ENCODE measurements at regions not wholly inside any gene's neighbourhood (a gene's known extent, or its start where the extent isn't known, plus 50 kb on each side); places are given as distances from the start of the nearest gene placed in this dataset.
"Not testable (repeated sequence)": the region's sequence is repeated elsewhere in the genome, so short reads cannot be mapped to it uniquely, and the experiment has no call there.

DNA sequence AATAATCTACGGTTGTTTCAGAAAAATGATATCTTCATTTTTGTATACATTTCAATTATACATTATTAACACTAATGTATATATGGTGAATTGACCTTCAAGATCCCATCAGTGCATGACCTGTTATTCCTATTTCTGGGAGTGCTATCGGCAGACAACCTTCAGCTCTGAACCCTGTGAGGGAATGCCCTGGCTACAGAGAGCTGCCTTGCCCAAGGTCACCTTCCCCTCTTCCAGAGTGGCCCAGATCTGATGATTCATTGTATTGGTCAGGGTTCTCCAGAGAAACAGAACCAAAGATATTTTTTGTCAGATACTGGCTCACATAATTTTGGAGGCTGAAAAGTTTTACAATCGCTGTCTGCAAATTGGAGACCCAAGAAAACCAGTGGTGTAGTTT, 235.5 kb downstream of the ZNF92 start:
- Histone ChIP-seq H3K27me3 (ENCODE audit: control insufficient read depth, insufficient read depth, low read length) (peaks cover 2% of the 10 kb centered on the region), H3K4me3 (ENCODE audit: low read depth, low read length) (no peak overlapping the region), H3K36me3 (ENCODE audit: control insufficient read depth, insufficient read depth, low read length) (no peaks in the 10 kb centered on the region)
- TF ChIP-seq, protein P1, sequence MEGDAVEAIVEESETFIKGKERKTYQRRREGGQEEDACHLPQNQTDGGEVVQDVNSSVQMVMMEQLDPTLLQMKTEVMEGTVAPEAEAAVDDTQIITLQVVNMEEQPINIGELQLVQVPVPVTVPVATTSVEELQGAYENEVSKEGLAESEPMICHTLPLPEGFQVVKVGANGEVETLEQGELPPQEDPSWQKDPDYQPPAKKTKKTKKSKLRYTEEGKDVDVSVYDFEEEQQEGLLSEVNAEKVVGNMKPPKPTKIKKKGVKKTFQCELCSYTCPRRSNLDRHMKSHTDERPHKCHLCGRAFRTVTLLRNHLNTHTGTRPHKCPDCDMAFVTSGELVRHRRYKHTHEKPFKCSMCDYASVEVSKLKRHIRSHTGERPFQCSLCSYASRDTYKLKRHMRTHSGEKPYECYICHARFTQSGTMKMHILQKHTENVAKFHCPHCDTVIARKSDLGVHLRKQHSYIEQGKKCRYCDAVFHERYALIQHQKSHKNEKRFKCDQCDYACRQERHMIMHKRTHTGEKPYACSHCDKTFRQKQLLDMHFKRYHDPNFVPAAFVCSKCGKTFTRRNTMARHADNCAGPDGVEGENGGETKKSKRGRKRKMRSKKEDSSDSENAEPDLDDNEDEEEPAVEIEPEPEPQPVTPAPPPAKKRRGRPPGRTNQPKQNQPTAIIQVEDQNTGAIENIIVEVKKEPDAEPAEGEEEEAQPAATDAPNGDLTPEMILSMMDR (IDR thresholded peaks at IDR 0.05; ENCODE audit: insufficient read depth, low read length, severe bottlenecking) = no peak
- DNase-seq (ENCODE audit: low read depth) = no peak
- FAIRE-seq = no peak

DNA sequence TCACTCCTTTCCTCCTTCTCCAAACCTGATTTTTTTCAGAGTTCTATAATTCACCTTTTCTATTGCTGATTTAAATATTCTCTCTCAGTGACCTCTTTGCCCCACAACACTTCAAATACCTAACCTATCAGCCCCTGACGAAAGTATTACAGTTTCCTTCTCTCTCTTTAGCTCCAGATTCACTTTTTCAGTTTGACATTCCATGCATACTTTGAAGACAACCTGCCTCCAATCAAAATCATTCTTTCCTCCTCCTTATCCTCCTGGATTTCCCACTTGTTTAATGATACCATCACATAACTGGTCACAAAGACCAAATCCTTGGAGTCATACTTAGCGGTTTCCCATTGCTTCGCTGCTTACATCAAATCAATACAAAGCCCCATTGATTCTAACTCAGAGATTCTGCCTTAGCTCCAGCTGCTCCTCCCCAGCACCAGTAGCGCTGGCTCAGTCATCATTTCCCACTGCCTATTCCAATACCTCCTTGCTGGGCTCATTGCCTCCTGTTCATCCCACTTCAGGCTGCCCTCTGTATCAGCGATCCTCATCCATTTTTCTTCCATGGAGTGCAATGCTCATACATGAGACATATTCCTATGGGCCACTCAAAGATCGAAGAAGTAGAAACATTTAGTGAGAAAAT, 240.1 kb downstream of the ZNF92 start:
- FAIRE-seq; H3K4me3 ChIP-seq (ENCODE audit: low read depth, low read length); H3K36me3 ChIP-seq (ENCODE audit: control insufficient read depth, insufficient read depth, low read length); H3K27me3 ChIP-seq (ENCODE audit: control insufficient read depth, insufficient read depth, low read length); DNase-seq (ENCODE audit: low read depth): not testable (repeated sequence)

DNA sequence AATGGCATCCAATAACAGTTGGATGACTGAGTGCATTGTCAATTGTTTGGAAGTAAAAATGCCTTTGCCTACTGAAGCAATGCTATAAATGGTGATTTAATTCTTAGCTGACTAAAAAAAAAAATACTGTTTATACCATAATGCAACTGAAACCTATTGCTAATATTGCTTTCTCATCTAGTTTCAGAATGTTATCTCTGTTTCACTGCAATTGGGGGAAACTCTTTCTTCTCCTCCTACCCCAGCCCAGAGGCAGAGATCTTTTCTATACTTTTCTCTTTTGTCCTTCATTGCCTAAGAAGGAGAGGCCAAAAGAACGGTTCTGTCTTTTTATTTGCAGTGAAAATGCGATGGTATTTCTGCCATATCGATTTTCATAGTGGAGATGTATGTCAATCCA, 242.5 kb downstream of the ZNF92 start:
- H3K36me3 ChIP-seq (ENCODE audit: control insufficient read depth, insufficient read depth, low read length); H3K4me3 ChIP-seq (ENCODE audit: low read depth, low read length); H3K27me3 ChIP-seq (ENCODE audit: control insufficient read depth, insufficient read depth, low read length); FAIRE-seq; DNase-seq (ENCODE audit: low read depth): not testable (repeated sequence)

DNA sequence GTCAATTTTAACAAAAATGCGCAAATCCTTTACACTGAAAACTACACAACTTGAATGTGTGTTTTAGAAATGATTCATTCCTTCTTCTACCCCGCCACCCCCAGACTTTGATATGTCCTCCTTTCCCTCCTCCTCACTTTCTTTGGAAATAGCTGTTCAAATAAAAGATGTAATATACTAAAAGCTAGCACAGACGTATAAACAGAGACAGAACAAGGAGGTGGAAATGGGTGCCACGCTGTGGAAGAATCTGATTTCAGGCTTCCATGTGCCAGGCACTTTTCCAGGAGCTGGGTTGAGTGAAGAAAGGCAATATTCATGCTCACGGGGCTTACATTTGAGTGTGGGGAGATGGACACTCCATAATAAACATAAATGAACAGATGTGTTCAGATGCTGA, 246.6 kb downstream of the ZNF92 start:
- FAIRE-seq; DNase-seq (ENCODE audit: low read depth); H3K4me3 ChIP-seq (ENCODE audit: low read depth, low read length); H3K27me3 ChIP-seq (ENCODE audit: control insufficient read depth, insufficient read depth, low read length); H3K36me3 ChIP-seq (ENCODE audit: control insufficient read depth, insufficient read depth, low read length): not testable (repeated sequence)

DNA sequence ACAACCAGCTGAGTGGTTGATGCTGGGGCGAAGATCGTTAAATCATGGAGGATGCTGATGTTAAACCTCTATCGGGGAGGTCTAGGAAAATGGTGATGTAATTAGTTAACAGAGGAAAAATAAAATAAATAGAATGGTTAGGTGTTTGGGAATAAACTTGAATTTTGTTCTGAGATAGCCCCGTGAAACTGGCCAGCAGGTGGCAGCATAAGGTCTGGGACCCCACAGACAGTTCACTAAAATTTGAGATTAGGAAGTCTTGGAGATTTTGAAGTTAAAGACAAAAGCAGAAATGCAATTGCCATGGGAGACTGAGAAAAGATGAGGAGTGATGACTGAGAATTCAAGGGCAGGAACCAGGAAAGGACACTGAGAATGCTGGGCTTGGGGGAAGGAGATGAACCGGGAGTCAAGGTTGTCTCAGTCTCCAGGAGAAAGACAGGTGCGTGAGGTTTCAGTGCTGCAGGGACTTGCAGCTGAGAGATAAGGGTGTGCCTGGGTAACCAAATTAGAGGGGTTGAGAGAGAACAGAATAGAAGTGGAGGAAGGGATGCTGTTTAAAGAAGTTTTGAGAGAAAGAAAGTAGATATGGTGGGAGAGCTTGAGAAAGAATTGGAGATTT, 248.0 kb downstream of the ZNF92 start:
- FAIRE-seq; DNase-seq (ENCODE audit: low read depth): not testable (repeated sequence)

DNA sequence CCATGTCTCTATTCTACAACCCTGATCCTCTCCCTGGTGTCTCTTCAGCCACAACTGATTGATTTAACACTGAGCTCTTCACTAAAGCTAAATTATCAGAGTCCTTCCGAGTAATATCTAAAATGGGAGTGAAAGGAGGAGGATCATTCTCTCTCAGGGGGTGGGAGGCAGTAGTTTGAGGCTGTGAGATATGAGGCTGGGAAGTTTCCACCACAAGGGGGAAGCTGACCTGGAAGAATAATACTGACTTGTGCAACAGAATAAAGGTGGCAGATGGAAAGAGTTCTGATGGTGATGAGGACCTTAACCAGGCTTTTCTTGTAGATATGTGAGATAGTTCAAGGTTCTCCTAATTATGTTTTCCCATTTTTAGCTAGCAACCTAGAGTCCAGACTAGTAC, 241.6 kb upstream of the VKORC1L1 start:
- H3K4me3 ChIP-seq (ENCODE audit: low read depth, low read length); H3K27me3 ChIP-seq (ENCODE audit: control insufficient read depth, insufficient read depth, low read length); FAIRE-seq; DNase-seq (ENCODE audit: low read depth); H3K36me3 ChIP-seq (ENCODE audit: control insufficient read depth, insufficient read depth, low read length): not testable (repeated sequence)

More for the DNA sequence above, 248.0 kb downstream of the ZNF92 start:
- H3K36me3 ChIP-seq (ENCODE audit: control insufficient read depth, insufficient read depth, low read length); H3K4me3 ChIP-seq (ENCODE audit: low read depth, low read length); H3K27me3 ChIP-seq (ENCODE audit: control insufficient read depth, insufficient read depth, low read length): not testable (repeated sequence)
- TF ChIP-seq, protein P1 (IDR thresholded peaks at IDR 0.05; ENCODE audit: insufficient read depth, low read length, severe bottlenecking) = peak; percentile 39

DNA sequence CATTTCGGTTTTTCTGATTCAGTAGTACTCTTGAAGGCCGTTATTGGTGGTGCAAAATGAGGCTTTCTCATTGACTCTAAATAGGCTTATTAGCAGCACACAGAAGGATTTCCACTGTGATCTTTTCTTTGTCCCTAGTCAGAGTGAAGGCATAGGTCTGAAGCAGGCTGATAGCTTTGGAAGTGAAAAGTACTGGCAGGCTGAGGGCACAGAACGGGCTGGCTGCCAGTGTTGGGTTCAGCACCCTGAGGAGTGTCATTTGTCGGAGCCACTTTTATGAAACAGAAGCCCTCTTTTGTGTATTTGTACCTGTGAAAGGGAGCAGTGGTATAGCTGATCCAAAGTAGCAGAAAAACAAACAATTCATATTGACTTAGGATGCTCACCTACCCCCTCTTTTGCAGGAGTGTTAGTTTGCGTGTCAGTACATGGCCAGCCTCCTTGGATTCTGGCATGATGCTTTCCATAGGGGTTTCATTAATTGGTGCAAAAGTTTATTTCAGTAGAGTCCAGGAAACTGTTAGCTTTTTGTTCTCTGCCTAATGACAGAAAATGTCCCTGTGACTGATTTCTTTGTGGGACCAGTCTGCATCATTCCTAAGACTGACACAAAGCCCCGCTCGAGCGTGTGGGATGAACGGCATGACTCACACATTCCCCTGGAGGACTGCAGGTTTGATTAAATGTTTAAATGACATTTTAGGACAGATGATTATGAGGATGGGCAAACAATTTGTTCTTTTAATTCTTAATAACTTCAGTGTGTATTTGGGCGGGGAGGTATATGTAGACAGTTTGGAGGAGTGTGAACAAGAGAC, 239.1 kb upstream of the VKORC1L1 start:
- H3K27me3 ChIP-seq (ENCODE audit: control insufficient read depth, insufficient read depth, low read length); DNase-seq (ENCODE audit: low read depth); FAIRE-seq; H3K4me3 ChIP-seq (ENCODE audit: low read depth, low read length); H3K36me3 ChIP-seq (ENCODE audit: control insufficient read depth, insufficient read depth, low read length): not testable (repeated sequence)

DNA sequence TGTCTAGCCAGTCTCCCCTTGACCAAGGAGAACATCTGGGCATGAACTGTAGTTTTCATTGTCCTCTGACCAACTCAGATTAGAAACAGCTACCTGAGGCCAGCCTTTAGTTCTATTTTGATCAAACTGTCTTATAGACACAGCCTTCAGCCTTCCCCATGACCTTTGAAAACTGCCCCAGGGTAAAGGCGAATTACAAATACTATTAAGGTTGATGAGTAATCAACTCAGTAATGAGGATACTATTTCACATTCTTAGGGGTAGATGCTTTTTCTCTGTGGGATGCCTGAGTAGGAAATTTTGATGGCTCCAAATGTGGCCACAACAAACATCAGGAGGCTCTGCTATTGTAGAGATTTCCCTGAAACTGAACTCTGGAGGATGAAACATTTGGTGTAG, 234.0 kb upstream of the VKORC1L1 start:
- H3K27me3 ChIP-seq (ENCODE audit: control insufficient read depth, insufficient read depth, low read length); H3K36me3 ChIP-seq (ENCODE audit: control insufficient read depth, insufficient read depth, low read length); H3K4me3 ChIP-seq (ENCODE audit: low read depth, low read length); DNase-seq (ENCODE audit: low read depth); FAIRE-seq: not testable (repeated sequence)

DNA sequence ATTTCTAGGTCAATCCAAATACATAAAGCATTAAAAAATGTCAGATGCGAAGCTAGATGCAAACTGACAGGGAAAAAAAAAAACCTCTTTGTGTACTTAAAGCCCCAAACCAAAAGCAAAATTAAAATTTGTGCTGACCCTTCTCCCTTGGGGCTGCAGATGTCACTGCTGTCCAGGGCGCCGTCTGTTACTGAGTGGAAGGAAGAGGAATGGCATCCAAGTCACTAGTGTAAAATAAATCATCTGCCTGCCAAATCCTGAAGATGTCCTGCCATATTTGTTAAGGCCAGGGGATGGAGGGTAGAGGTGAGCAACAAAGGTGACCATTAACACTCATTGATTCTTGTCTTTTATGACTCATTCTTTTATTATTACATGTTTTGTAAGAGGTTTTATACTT, 233.2 kb upstream of the VKORC1L1 start:
- not testable (repeated sequence) for FAIRE-seq; DNase-seq (ENCODE audit: low read depth)

DNA sequence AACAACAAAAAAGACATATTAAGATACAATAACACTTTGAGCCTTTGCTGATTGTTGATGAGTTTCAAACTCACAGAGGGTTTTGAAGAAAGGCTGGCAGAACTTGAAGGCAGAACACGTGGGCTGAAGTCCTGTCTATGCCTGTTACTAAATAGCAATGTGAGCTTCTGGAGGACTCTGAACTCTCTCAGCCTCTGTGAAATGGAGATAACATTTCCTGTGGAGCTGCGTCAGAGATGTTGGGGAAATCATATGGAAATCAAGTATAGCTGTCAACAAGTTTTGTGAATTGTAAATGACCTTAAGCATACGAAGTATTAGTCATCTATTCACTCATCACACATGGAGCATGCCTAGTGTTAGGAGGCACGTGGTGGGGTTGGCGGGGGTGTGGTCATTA, 229.4 kb upstream of the VKORC1L1 start:
- not testable (repeated sequence) for H3K4me3 ChIP-seq (ENCODE audit: low read depth, low read length); H3K36me3 ChIP-seq (ENCODE audit: control insufficient read depth, insufficient read depth, low read length); FAIRE-seq; DNase-seq (ENCODE audit: low read depth); H3K27me3 ChIP-seq (ENCODE audit: control insufficient read depth, insufficient read depth, low read length)

More for the DNA sequence above, 233.2 kb upstream of the VKORC1L1 start:
- not testable (repeated sequence) for H3K27me3 ChIP-seq (ENCODE audit: control insufficient read depth, insufficient read depth, low read length); H3K36me3 ChIP-seq (ENCODE audit: control insufficient read depth, insufficient read depth, low read length); H3K4me3 ChIP-seq (ENCODE audit: low read depth, low read length)

DNA sequence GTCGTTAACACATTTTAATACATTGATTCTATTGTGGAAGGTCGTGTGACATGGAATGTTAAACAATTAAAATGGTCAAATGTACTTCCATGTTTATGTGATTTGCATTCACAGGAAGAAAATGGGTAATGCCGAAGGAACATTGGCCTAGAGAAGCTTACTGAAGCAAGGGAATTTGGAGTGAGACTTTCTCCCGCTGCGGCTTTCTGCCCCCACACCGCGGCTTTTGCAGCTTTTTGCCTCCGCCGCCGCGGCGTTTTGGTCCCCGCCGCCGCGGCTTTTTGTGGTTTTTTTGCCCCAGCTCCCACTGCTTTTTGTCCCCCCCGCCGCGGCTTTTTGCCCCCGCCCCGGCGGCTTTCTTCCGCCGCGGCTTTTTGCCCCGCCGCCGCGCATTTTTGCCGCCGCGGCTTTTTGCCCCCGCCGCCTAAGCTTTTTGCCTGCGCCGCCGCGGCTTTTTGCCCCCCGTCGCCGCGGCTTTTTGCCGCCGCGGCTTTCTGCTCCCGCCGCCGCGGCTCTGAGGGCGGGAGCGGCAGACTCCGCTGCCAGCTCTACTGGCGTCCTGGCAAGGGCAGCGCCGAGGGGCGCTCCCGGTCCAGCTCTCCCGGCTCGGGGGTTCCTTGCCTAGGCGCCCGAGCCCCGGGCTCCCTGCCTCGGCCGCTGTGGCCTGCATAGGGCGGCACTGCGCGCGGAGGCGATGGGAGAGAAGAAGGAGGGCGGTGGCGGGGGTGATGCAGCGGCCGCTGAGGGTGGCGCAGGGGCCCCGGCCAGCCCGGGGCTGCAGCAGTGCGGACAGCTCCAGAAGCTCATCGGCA, 225.5 kb upstream of the VKORC1L1 start:
- DNase-seq (ENCODE audit: low read depth); H3K36me3 ChIP-seq (ENCODE audit: control insufficient read depth, insufficient read depth, low read length); H3K4me3 ChIP-seq (ENCODE audit: low read depth, low read length); FAIRE-seq; H3K27me3 ChIP-seq (ENCODE audit: control insufficient read depth, insufficient read depth, low read length): not testable (repeated sequence)
